NOMO-1 (cell line): ENCODE measurements at regions not wholly inside any gene's neighbourhood (a gene's known extent, or its start where the extent isn't known, plus 50 kb on each side); places are given as distances from the start of the nearest gene placed in this dataset.

Source experiments
- DNase-seq, 2 experiments: peaks; one replicate each; lab custom pipeline; 2025; ENCODE audit not compliant: unreplicated experiment in 2 of 2; lab: John Stamatoyannopoulos, UW

DNA sequence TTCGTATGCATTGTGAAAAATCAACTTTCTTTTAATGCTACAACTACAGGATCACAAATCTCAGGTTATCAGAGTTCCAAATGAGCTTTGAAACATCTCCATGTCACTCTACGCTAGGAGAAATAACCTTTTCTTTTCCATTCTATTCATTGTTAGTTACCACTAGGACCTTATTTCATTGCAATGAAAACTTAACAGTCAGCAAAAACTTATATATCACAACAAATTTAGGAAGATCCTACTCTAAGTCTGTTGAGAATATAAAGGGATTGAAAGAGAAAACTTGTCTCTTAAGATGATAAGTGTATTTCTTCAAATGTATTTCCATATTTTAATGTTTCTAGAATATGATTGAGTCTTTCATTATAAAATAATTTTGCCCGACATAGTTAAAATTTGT, 539.1 kb downstream of the TMTC2 start:
- no peak for DNase-seq

DNA sequence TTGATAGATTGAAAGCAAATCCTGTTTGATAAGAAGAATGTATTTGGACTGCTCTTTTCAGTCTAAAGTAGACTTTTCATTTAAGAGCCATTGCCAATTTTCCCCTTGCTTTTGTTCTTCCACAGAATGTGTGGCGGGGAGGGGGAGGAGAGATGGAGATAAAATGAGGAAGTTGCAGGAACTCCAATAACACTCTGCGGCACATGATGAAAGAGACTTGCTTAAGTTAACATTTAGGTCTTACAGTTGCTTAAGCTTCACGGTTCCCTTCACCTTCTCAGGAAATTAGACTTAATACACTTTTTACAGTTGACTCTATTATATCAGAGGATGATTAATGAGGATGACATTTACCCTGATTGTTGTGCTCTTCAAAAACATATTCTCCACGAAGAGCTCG, 537.3 kb downstream of the TMTC2 start:
- DNase-seq: peak; percentile 69 to 82

DNA sequence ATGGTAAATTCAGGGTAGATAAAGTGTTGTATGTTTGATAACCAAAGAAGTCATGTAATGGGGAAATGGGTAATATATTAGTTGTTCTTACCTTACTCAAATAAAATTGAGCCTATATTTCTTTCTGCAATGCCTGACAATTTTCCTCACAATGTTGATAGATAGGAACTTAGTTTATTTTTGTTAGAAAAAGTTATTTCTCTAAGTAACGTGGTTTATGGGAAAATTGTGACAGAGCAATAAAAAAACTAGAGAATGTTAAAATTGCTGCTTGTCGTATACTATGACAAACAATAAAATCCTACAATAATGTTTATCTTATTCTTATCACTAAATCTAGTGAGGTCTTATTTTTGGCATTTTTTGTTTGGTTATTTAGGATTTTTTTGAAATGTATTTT, 534.1 kb downstream of the TMTC2 start:
- DNase-seq: no peak

DNA sequence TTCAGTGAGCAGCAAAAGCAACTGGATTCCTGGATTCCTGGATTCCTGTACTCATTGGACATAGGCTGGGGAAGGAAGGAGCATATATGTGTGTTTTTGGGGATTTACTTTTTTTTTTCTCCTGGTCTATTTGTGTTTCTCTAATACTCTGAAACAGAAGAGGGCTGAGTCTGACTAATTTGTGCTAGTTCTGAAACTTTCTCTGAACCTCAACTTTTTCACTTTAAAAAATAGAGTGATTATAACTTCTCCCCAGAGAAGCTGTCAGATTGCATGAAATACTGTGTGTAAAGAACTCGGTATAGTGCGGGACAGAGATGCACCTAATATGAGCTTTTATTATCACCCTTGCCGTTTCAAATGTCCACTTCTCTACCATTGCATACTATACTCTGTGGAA, 529.5 kb downstream of the TMTC2 start:
- no peak for DNase-seq

DNA sequence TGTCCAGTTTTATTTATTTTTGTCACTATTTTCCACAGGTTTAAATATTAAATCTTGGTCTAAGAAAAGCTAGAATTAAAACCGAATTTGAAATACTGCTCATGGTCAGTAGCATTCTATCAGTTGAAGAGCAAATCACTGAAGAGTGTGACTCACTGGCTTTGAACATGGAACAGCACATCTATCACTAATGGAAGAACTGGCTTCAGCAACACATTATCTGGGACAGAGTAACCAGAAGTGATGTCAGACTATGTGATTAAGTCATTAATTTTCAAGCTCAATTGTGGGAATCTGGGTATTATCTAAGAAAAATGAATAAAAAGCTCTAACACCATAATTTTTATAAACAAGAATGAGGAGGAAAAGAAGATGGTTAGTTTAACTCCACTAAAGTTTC, 527.5 kb downstream of the TMTC2 start:
- DNase-seq: no peak

DNA sequence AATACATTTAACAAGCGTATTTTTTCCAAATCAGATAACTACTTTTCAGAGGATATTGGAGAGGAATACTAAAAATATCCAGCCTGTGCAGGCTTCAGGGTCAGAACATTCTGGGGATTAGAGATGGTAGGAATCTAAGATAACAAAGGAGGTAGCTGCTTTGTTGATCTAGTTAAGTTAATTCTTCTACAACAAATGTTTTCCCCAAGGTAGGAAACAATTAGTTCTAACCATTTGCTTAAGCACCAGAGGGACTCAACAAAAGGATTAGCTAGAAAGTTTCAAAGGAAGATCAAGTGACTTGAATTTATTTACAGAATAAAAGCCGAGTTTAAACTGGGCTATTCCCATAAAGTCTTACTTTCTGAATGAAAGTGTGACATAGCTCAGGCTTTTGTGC, 524.2 kb downstream of the TMTC2 start:
- no peak for DNase-seq

DNA sequence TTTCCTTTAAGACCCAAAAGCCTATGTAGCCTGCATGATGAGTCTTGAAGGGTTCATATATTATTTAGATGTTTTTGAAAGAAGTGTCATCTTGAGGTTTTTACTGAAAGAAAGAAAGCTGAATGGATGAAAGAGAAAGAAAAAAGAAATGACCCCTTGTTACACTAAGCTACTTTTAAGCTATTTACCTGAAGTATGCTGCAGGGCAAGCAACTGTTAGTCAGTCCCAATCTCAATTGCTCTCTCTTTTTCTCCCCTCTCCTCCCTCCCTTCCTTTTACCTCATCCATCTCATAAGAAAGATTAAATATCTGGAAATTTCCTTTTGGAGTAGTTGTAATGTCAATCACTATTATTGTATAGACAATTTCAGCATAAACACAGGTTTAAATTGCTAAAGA, 512.4 kb downstream of the TMTC2 start:
- DNase-seq: no peak

DNA sequence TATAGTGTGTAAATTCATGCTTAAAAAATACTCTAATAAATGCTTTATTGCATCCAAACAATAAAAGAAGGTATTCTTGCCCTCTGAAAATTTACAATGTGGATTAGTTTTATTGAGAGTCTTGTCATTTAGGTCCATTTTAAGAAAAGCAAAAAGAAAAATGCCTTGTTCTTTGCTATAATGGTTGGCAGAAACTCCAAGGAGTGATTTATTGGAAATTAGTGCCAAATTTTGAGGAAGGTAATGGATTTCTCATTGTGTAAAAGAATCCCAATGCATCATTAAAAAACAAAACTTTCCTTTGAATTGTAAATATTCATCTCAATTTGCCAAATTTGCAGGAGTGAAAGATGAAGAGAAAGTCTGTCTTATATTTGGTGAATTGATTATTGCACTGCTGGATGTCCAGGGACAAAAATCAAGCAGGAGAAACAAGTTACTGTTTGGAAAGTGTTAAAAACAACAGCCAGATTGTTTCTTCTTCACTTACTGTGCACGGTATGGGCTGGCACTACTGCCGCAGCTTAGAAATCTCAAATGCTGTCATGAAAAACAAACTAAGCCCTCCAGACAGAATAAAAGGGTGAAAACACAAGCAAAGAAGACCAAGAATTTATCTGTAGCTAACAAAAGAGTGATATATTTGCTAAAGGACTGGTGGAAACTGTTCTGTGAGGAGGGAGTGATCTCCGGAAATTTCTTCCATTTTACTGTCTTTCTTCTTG, 511.7 kb downstream of the TMTC2 start:
- no peak for DNase-seq

DNA sequence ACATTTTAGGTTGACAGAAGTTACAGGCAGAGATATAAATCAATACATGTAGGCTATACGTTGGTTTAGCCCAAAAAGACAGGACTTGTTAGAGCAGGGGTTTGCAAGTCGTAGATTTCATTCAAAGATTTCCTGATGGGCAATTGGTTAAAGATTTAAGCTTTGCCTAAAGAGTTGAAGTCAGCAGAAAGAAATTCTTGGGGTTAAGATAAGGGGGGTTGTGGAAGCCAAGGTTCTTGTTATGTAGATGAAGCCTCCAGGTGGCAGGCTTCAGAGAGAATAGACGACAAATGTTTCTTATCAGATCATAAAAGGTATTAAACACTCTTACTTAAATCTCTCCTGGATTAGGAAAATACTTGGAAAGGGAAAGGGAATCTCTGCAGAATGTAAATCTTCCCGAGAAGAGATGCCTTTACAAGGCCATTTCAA, 510.8 kb downstream of the TMTC2 start:
- no peak for DNase-seq

DNA sequence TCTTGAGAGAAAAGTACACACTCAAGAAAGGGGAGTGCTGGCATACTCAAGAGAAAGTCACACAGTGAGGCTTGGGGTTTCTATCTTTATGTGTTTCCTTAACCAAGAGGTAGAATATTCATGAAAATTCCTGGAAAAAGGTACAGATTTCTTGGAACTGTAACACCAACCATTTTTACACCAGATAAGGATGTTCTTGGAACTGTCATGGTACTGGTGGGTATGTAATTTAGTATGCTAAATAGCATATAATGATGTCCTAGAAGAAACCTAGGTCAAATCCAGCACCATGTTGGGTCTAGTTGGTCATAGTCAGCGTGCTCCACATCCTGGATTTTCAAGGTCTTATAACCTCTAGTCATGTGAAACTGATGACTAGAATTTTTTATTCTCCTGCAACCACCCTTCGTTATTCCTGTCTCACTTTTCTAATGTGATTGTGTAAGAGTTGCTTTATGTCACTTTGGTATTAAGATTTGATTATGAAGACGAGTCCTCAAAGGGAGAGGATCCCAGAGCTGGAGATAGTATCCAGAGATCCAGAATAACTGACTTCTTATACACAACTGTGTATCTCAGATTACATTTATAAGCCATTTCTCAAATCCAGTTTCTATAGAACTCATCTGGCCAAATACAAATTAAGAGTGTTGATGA, 510.1 kb downstream of the TMTC2 start:
- DNase-seq: no peak

DNA sequence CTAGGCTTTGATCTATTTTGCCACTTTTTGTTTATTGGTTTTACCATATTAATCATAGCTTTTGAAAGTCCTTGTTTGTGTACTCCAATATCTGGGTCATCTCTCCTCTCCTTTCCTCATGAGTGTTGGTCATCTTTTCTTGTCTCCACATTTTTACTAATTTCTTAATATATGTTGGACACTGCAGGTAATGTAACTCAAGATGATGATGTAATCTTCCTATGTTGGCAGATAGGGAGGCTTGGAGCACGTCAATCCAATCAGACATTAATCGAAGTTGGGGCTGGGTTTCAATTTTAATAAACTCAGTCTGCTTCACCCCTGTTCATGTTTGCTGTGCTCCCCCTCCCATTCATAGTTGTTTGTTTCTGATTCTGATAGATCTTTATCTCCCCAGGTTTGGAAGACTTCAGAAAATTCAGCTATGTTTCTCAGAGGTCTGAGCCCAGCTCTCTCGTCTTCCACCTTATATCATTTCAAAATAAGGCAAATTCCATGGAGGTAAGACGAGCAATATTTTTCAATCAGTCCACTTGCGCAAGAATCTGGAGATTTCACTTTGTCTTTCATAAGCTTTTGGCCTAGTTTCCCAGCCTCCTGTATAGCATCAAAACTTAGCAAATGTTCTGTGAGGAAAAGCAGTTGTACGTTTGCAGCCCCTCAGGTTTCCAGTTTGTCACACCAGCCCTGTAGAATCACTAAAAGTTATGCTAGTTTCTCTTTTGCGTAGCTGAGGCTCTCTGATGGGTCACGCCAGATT, 504.1 kb downstream of the TMTC2 start:
- no peak for DNase-seq

DNA sequence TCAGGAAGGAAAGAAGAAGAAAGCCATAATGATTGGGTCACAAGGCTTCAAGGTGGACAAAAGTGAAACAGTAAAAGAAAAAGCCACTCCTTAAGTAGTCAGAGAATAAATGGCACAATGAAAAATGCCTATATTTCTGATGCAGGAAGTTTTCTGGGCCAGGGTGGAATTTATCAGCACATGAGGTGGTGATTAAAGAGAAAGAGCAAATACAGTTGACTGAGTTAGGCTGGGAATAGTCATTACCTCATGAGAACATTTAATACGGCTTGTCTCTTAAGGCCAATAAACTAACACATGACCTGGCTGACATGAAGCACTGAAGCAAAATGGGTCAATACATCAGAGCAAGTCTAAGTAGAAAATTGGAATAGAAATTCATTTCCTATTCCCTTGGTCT, 499.7 kb downstream of the TMTC2 start:
- no peak for DNase-seq

DNA sequence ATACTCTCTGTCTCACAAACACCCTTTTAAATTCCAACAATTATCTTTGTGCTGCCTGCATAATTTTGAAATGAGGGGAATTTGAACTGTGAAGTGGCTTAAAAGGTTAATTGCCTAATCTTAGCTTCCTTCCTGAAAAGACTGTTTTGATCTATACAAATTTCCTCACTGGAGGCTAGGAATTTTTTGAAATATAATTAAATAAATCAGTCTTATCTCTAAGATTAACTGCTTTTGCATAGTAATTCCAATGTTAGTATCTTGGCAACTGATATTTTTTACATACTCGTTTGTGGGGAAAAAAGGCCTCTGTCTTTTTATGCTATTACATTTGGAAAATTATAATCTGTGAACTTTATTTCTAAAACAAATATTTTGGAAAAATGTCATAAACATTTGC, 498.5 kb downstream of the TMTC2 start:
- no peak for DNase-seq
